ENCODE measurements at regions not wholly inside any gene's neighbourhood (a gene's known extent, or its start where the extent isn't known, plus 50 kb on each side); places are given as distances from the start of the nearest gene placed in this dataset.

DNA sequence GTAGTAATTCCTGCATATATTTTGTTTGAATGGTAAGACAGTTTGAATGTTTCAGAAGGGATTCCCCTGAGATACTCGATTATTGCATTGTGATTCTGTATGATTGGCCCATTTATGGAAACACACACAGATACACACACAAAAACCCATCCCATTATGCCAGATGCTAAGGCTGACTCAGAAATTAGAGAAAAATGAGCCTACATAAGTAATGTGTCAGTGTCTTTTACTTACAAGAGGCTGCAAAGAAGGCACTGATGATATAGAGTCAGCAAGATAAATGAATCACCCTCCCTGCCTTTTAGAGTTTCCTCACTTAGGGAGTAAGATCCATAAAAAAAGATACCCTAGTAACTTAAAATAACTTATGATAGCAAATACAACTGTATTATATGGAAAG, 1481.1 kb upstream of the ACVR2A start:
- intact Hi-C loops (cut with DNase I; ENCODE audit: low total_unique reads) = no loop called here
- no peaks in the 10 kb centered on the region for H3K4me1 ChIP-seq

DNA sequence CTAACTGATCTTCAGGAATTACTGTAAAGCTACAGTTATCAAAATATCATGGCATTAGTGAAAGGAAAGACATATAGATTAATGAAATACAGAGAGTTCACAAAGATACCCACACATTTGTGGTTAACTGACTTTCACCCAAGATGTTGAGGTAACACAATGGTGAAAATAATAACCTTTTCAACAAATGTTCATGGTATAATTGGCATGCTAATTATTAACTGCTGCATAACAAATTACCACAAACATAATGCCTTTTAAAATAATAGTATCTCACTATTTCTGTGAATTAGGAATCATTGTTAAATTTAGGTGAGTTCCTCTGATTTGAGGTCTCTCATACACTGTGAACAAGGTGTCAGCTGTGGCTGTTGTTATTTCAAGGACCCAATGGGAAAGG, 1493.1 kb upstream of the ACVR2A start:
- H3K4me3 ChIP-seq = no peak overlapping the region
- no peak for DNase-seq
- intact Hi-C loops (cut with DNase I; ENCODE audit: low total_unique reads) = no loop called here

More for the DNA sequence above, 1481.1 kb upstream of the ACVR2A start:
- no peak for TF ChIP-seq POLR2A (IDR thresholded peaks at IDR 0.05)
- TF ChIP-seq, protein P1, sequence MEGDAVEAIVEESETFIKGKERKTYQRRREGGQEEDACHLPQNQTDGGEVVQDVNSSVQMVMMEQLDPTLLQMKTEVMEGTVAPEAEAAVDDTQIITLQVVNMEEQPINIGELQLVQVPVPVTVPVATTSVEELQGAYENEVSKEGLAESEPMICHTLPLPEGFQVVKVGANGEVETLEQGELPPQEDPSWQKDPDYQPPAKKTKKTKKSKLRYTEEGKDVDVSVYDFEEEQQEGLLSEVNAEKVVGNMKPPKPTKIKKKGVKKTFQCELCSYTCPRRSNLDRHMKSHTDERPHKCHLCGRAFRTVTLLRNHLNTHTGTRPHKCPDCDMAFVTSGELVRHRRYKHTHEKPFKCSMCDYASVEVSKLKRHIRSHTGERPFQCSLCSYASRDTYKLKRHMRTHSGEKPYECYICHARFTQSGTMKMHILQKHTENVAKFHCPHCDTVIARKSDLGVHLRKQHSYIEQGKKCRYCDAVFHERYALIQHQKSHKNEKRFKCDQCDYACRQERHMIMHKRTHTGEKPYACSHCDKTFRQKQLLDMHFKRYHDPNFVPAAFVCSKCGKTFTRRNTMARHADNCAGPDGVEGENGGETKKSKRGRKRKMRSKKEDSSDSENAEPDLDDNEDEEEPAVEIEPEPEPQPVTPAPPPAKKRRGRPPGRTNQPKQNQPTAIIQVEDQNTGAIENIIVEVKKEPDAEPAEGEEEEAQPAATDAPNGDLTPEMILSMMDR (IDR thresholded peaks at IDR 0.05) = no peak
- H3K4me3 ChIP-seq = no peak overlapping the region
- no peaks in the 10 kb centered on the region for H3K27me3 ChIP-seq
- DNase-seq = no peak
- H3K36me3 ChIP-seq (ENCODE audit: low read depth, missing control alignments) = no peaks in the 10 kb centered on the region
- WGBS, 2 donors = 87 to 88% methylated on average over 1 of the region's 1 CpG
- H3K27ac ChIP-seq = no peak overlapping the region
- H3K9me3 ChIP-seq = no peaks in the 10 kb centered on the region

GRCh38 chr2:146349334-146349733, 1495.5 kb upstream of the ACVR2A start:
- WGBS, 2 donors = 82 to 89% methylated on average over 3 of the region's 3 CpGs
- H3K27ac ChIP-seq = no peak overlapping the region
- no peak for TF ChIP-seq POLR2A (IDR thresholded peaks at IDR 0.05)
- TF ChIP-seq, protein P1 (IDR thresholded peaks at IDR 0.05) = no peak
- DNase-seq = no peak
- intact Hi-C loops (cut with DNase I; ENCODE audit: low total_unique reads) = no loop called here
- no peaks in the 10 kb centered on the region for H3K36me3 ChIP-seq (ENCODE audit: low read depth, missing control alignments)
- no peaks in the 10 kb centered on the region for H3K9me3 ChIP-seq
- no peak overlapping the region for H3K4me3 ChIP-seq
- no peaks in the 10 kb centered on the region for H3K27me3 ChIP-seq
- H3K4me1 ChIP-seq = no peaks in the 10 kb centered on the region

More for the DNA sequence above, 1493.1 kb upstream of the ACVR2A start:
- Histone ChIP-seq H3K9me3 (no peaks in the 10 kb centered on the region), H3K4me1 (no peaks in the 10 kb centered on the region), H3K36me3 (ENCODE audit: low read depth, missing control alignments) (no peaks in the 10 kb centered on the region), H3K27me3 (no peaks in the 10 kb centered on the region), H3K27ac (no peak overlapping the region)
- TF ChIP-seq POLR2A (IDR thresholded peaks at IDR 0.05) = no peak
- TF ChIP-seq, protein P1 (IDR thresholded peaks at IDR 0.05) = no peak

- Histone ChIP-seq H3K4me3 (no peak overlapping the region), H3K9me3 (no peaks in the 10 kb centered on the region), H3K27me3 (no peaks in the 10 kb centered on the region), H3K4me1 (no peaks in the 10 kb centered on the region), H3K36me3 (ENCODE audit: low read depth, missing control alignments) (no peaks in the 10 kb centered on the region), H3K27ac (no peak overlapping the region)
- TF ChIP-seq POLR2A (IDR thresholded peaks at IDR 0.05) = no peak
- TF ChIP-seq, protein P1 (IDR thresholded peaks at IDR 0.05) = no peak
- no peak for DNase-seq
- 93 to 98% methylated on average over 2 of the region's 2 CpGs for WGBS, 2 donors
- intact Hi-C loops (cut with DNase I; ENCODE audit: low total_unique reads) = no loop called here
Observed at GRCh38 chr2:146324951-146325350, 1519.9 kb upstream of the ACVR2A start.

DNA sequence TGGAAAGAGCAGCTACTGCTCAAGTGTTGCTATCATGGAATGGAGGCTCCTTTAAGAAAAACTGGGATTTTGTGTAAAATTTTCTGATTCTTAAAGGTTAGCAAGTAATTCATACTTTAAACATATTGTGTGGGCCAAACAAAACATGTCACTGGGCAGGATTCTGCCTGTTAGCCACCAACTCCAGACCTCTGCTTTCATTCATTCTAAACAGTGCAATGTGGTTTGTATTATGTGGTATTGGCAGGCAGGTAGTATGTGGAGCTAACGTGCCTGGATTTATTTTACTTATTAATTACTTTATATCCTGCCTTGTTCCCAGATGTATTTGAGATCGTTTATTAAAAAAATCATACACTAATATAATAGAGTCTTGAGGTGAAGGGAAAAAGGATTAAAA, 1521.3 kb upstream of the ACVR2A start:
- intact Hi-C loops (cut with DNase I; ENCODE audit: low total_unique reads) = no loop called here
- TF ChIP-seq, protein P1 (IDR thresholded peaks at IDR 0.05) = no peak
- TF ChIP-seq POLR2A (IDR thresholded peaks at IDR 0.05) = no peak
- DNase-seq = no peak
- H3K9me3 ChIP-seq = no peaks in the 10 kb centered on the region
- H3K36me3 ChIP-seq (ENCODE audit: low read depth, missing control alignments) = no peaks in the 10 kb centered on the region
- 67 to 75% methylated on average over 2 of the region's 2 CpGs for WGBS, 2 donors
- no peaks in the 10 kb centered on the region for H3K4me1 ChIP-seq
- no peak overlapping the region for H3K27ac ChIP-seq
- no peak overlapping the region for H3K4me3 ChIP-seq
- no peaks in the 10 kb centered on the region for H3K27me3 ChIP-seq

Measured in testis (tissue), 2 donors.